Duodenal mucosa (tissue), 2 donors: ENCODE measurements at regions not wholly inside any gene's neighbourhood (a gene's known extent, or its start where the extent isn't known, plus 50 kb on each side); places are given as distances from the start of the nearest gene placed in this dataset.
"Not testable (repeated sequence)": the region's sequence is repeated elsewhere in the genome, so short reads cannot be mapped to it uniquely, and the experiment has no call there.

ENCODE experiments used
- H3K27ac ChIP-seq: one replicate; pipeline ENCODE4 v1.7.0; 2013; ENCODE audit warnings: low read depth, low read length
- H3K27me3 ChIP-seq, 2 donors: one replicate each; pipeline ENCODE4 v1.7.0; 2013; ENCODE audit warnings: low read length in 2 of 2, control low read depth in 1 of 2; ENCODE audit not compliant: insufficient read depth in 2 of 2, control insufficient read depth in 1 of 2
- H3K36me3 ChIP-seq, 2 donors: one replicate each; pipeline ENCODE4 v1.7.0; 2013; ENCODE audit warnings: low read length in 2 of 2, control low read depth in 1 of 2; ENCODE audit not compliant: insufficient read depth in 2 of 2, control insufficient read depth in 1 of 2
- H3K4me1 ChIP-seq, 2 donors: one replicate each; pipeline ENCODE4 v1.7.0; 2013; ENCODE audit warnings: low read length in 2 of 2, control low read depth in 1 of 2; ENCODE audit not compliant: insufficient read depth in 2 of 2, control insufficient read depth in 1 of 2
- H3K4me3 ChIP-seq, 2 donors: one replicate each; pipeline ENCODE4 v1.7.0; 2013; ENCODE audit warnings: low read length in 2 of 2, low read depth in 1 of 2
- H3K9ac ChIP-seq, 2 donors: one replicate each; pipeline ENCODE4 v1.7.0; 2013; ENCODE audit warnings: low read length in 2 of 2, low read depth in 1 of 2
- H3K9me3 ChIP-seq, 2 donors: one replicate each; pipeline ENCODE4 v1.7.0; 2013; ENCODE audit warnings: low read length in 2 of 2, control low read depth in 1 of 2; ENCODE audit not compliant: control insufficient read depth in 1 of 2

DNA sequence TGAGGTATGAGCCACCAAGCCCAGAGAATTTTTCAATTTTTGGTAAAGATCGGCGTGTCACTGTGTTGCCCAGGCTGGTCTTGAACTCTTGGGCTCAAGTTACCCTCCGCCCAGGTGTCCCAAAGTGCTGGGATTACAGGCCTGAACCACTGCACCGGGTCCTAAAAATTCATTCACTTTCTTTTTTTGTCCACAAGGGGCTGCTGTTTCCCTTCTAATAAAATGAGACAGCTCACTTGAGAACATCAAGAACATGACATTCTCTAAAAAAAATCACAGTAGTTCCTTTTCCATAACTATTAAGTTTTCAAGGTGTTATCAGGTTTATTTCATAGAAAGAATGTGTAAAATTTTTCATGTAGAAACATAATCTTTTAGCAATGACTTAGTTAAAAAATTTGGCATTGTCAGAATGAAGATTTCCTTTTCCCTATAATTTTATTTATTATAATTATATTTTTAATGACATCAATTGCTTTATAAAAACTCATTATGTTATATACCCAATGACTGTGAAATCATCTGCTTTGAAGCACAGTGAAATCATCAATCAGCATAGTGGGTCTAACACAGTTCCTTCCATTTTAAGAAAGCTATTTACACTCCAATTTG, 1723.8 kb upstream of the DEFB115 start:
- H3K27me3 ChIP-seq, H3K9me3 ChIP-seq, H3K4me1 ChIP-seq, H3K36me3 ChIP-seq, H3K9ac ChIP-seq, H3K4me3 ChIP-seq, H3K27ac ChIP-seq: not testable (repeated sequence)

DNA sequence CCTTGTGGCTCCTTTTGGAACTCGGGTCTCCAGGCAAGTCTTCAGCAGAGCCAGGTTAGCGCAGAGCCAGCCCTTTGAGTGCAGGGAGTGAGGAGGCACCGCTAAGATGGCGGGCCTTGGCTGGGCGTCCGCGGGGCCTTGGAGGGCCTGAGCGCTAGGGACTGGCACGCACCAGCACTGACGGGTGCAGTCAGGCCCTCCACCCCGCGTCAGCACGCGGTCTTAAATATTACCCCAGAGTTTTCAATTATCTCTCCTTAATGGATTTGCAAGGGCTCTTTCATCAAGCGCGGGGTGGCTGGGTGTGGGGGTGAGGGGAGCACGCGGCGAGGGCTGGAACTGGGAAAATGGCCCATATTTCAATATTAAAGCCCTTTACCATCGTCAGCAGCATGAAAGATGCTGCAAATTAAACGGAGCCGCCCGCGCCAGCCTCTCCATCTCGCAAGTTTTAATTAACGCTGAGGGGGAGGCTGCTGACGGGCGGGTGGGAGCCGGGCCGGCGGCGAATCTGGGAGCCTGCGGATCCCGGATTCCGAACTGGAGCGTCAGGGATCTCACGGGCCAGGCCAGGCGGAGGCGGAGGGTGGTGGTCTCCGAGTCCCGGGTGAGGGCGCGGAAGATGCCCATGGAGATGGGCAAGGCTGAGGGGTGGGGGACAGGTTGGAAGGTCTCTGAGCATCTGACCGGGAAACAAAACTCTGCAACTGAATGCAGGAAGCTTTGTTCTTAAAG, 1690.4 kb upstream of the DEFB115 start:
- not testable (repeated sequence) for H3K9me3 ChIP-seq, H3K27ac ChIP-seq, H3K4me3 ChIP-seq, H3K4me1 ChIP-seq, H3K27me3 ChIP-seq, H3K36me3 ChIP-seq, H3K9ac ChIP-seq

DNA sequence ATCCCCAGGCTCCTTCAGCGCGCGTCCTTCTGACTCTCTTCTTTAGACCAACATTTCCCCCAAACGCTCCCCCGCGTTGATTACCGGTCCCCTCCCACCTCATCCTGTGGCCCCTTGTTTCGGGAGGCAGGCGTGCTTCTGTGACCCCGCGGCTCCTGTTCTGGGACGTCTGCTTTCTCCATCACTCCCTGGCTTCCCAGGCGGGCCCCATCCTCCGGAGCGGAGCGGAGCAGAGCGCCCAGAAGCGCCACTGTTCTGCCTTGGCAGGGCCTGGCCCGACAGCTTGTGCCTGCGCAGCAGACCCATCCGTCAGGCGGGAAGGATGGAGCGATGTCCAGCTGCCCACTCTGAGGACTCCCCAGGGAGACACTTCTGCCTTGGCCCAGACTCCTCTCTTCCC, 1689.8 kb upstream of the DEFB115 start:
- H3K27ac ChIP-seq, H3K9me3 ChIP-seq, H3K27me3 ChIP-seq, H3K36me3 ChIP-seq, H3K4me1 ChIP-seq, H3K4me3 ChIP-seq, H3K9ac ChIP-seq: not testable (repeated sequence)

DNA sequence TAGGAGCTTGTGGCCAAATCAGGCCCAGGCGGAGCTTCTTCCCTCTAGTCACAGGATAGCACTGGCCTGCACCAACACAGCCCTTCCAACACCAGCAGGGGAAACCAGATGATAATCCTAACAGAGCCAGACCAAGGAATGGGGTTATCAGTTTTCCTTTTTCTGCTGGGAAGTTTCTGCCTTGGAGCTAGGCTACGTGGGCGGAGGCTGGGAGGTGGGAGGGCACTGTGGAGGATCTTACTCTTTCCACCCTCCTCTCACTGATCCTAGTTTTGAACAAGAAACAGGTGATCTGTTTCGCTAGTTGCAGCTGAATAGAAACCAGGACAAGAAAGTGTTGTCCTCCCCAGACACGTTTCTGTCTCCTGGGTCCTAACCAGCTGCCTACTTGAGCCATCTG, 1687.3 kb upstream of the DEFB115 start:
- not testable (repeated sequence) for H3K4me1 ChIP-seq, H3K36me3 ChIP-seq, H3K4me3 ChIP-seq, H3K27ac ChIP-seq, H3K9ac ChIP-seq, H3K27me3 ChIP-seq, H3K9me3 ChIP-seq

DNA sequence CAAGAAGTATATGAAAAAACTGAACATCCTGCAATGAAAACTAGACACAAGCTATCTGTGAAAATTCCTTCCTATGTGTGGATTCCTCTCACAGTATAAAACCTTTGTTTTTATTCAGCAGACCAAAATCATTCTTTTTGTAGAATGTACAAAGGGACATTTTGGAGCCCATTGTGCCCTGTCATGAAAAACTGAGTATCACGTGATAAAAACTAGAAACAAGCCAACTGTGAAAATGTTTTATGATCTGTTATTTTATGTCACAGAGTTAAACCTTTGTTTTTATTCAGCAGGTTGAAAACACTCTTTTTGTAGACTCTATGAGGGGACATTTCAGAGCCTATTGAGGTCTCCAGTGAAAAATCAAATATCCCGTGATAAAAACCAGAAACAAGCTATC, 1667.9 kb upstream of the DEFB115 start:
- H3K4me3 ChIP-seq, H3K9me3 ChIP-seq, H3K27me3 ChIP-seq, H3K27ac ChIP-seq, H3K4me1 ChIP-seq, H3K36me3 ChIP-seq, H3K9ac ChIP-seq: not testable (repeated sequence)

DNA sequence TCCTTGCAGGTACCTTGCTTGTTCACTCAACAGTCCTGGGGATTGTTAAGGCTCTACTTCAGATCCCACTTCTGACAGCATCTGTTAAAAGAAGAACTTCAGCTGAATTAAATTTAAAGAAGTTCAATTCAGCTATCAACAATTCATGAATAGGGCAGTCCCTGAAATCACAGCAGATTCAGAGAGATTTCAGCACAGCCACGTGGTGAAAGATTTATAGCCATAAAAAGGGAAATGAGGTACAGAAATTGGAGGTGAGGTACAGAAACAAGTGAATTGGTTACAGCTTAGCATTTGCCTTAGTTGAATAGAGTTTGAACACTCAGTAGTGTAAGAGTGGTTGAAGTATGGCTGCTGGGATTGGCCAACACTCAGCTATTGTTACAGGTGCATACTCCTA, 1653.3 kb upstream of the DEFB115 start:
- H3K9ac ChIP-seq, H3K4me3 ChIP-seq, H3K36me3 ChIP-seq, H3K27me3 ChIP-seq, H3K9me3 ChIP-seq, H3K27ac ChIP-seq, H3K4me1 ChIP-seq: not testable (repeated sequence)

DNA sequence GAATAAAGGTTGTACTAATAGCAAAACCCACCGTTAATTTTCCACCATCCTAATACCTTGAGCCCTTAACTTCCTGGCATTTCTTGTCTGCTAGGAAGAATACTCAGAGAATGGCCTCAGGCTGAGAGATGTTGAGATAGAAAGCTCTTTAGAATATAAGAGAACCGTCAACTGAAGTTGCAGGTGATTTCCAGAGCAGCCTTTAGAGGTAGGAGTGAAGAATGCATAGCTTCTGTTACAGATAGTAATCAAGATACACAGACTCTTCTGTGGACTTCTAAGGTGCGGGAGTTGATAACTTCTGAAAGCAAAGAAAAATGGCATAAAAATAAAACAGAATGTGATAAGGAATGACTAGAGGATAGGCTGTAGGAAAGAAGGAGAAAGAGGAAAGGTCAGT, 1651.3 kb upstream of the DEFB115 start:
- H3K9me3 ChIP-seq, H3K4me3 ChIP-seq, H3K4me1 ChIP-seq, H3K27me3 ChIP-seq, H3K36me3 ChIP-seq, H3K27ac ChIP-seq, H3K9ac ChIP-seq: not testable (repeated sequence)

DNA sequence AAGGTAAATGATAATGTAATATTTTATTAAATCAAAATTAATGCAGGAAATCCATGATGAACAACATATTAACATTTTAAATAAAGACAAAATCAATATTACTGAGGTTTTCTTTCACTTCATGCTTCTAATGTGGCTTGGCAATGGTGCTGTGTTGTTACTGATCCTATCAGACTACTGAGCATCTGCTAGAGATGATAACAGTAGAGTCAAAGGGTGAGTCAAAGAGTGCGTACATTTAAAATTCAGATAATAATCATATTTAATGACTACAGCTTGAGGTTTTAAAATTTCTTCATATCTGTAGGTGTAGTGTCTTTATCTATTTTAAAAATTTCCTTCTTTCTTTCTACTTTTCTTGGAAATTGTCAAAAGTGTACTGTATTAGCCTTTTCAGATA, 1628.1 kb upstream of the DEFB115 start:
- not testable (repeated sequence) for H3K4me1 ChIP-seq, H3K36me3 ChIP-seq, H3K9ac ChIP-seq, H3K4me3 ChIP-seq, H3K9me3 ChIP-seq, H3K27me3 ChIP-seq, H3K27ac ChIP-seq
